Coronary artery (tissue), 2 donors: ENCODE measurements at regions not wholly inside any gene's neighbourhood (a gene's known extent, or its start where the extent isn't known, plus 50 kb on each side); places are given as distances from the start of the nearest gene placed in this dataset.
A peak's percentile ranks its signal among the peaks of the same experiment; 100 is the strongest.

Experiments used
- DNase-seq: peaks from one replicate; pipeline ENCODE4 v3.0.0-alpha.2; 2017; ENCODE audit warnings: low spot score
- H3K27ac ChIP-seq, 2 donors: fragments of 200-600 bp; sonication (generic); one replicate each; pipeline ENCODE4 v1.5.1; 2016 to 2019
- H3K4me3 ChIP-seq: fragments of 200-600 bp; sonication (generic); 2 replicates; pipeline ENCODE4 v1.5.1; 2016; ENCODE audit warnings: mild to moderate bottlenecking, moderate library complexity
- CTCF ChIP-seq: fragments of 200-600 bp; sonication (generic); IDR thresholded peaks from one replicate; pipeline ENCODE4 v1.5.1; 2019; ENCODE audit warnings: antibody characterized with exemption

GRCh38 chr10:61289813-61290212 is 163.4 kb downstream of the TMEM26 start:
- Histone ChIP-seq H3K27ac (no peak overlapping the region), H3K4me3 (no peak overlapping the region)
- no peak for DNase-seq
- TF ChIP-seq CTCF = no peak

- H3K27ac ChIP-seq = no peak overlapping the region
- no peak overlapping the region for H3K4me3 ChIP-seq
- DNase-seq = no peak
- no peak for TF ChIP-seq CTCF
Measured at GRCh38 chr10:61286686-61287085, 166.5 kb downstream of the TMEM26 start.

GRCh38 chr10:61285749-61286148 is 167.4 kb downstream of the TMEM26 start:
- Histone ChIP-seq H3K4me3 (no peak overlapping the region), H3K27ac (no peak overlapping the region)
- no peak for TF ChIP-seq CTCF
- DNase-seq = no peak

GRCh38 chr10:61284222-61284890 is 168.8 kb downstream of the TMEM26 start:
- no peak for DNase-seq
- peak; percentile 53 for TF ChIP-seq CTCF
- Histone ChIP-seq H3K27ac (no peak overlapping the region), H3K4me3 (peak overlapping the region; percentile 36)

GRCh38 chr10:61283481-61284221 is 169.5 kb downstream of the TMEM26 start:
- H3K27ac ChIP-seq = no peak overlapping the region
- DNase-seq = no peak
- H3K4me3 ChIP-seq = peak overlapping the region; percentile 36
- no peak for TF ChIP-seq CTCF

- no peak overlapping the region for H3K27ac ChIP-seq
- H3K4me3 ChIP-seq = no peak overlapping the region
- DNase-seq = no peak
- no peak for TF ChIP-seq CTCF
Measured at GRCh38 chr10:61283066-61283465, 170.1 kb downstream of the TMEM26 start.

- DNase-seq = no peak
- H3K4me3 ChIP-seq = no peak overlapping the region
- no peak overlapping the region for H3K27ac ChIP-seq
- no peak for TF ChIP-seq CTCF
Measured at GRCh38 chr10:61280303-61280702, 172.9 kb downstream of the TMEM26 start.
